ENCODE measurements at regions not wholly inside any gene's neighbourhood (a gene's known extent, or its start where the extent isn't known, plus 50 kb on each side); places are given as distances from the start of the nearest gene placed in this dataset.

- ChIA-PET CTCF (interaction anchor here (0.8 to 1.1 kb wide), 3 partner anchors 12 to 193 kb away, joined by 3 to 4 read pairs (median 3); no protein-coding TSS in a partner anchor), POLR2A (no interaction called here)
- ATAC-seq (peak; percentile 72), DNase-seq (ENCODE audit: low spot score) (no peak)
- H3K4me3 Mint-ChIP-seq: no peak overlapping the region
- TF ChIP-seq RORB (CRISPR knock-in tag; IDR thresholded peaks at IDR 0.05): no peak
- H3K9me3 Mint-ChIP-seq: peaks cover 20% of the 10 kb centered on the region
- peaks cover 2% of the 10 kb centered on the region; the same call in 1 of the 2 replicates for H3K36me3 Mint-ChIP-seq
- H3K4me1 Mint-ChIP-seq: no peaks in the 10 kb centered on the region
- no peak overlapping the region for H3K27ac Mint-ChIP-seq
- H3K27me3 Mint-ChIP-seq (ENCODE audit: low read depth): no peaks in the 10 kb centered on the region
Measured at GRCh38 chr5:130479045-130479804, 575.0 kb downstream of the CHSY3 start.

GRCh38 chr5:130476325-130476724 lies 572.1 kb downstream of the CHSY3 start:
- DNase-seq (ENCODE audit: low spot score): no peak
- POLR2A ChIA-PET: no interaction called here
- no peaks in the 10 kb centered on the region for H3K27me3 Mint-ChIP-seq (ENCODE audit: low read depth)
- no peak for TF ChIP-seq ATF2 (CRISPR knock-in tag; IDR thresholded peaks at IDR 0.05; ENCODE audit: borderline replicate concordance, low read depth)
- H3K4me3 Mint-ChIP-seq: no peak overlapping the region
- H3K4me1 Mint-ChIP-seq: no peaks in the 10 kb centered on the region
- no peak for ATAC-seq
- peaks cover 41% of the 10 kb centered on the region for H3K9me3 Mint-ChIP-seq
- no peak overlapping the region for H3K27ac Mint-ChIP-seq
- CTCF ChIA-PET: no interaction called here
- H3K36me3 Mint-ChIP-seq: peaks cover 2% of the 10 kb centered on the region; the same call in 1 of the 2 replicates

GRCh38 chr5:130462516-130462915 lies 558.3 kb downstream of the CHSY3 start:
- Mint-ChIP-seq H3K4me3 (no peak overlapping the region), H3K4me1 (no peaks in the 10 kb centered on the region), H3K27ac (no peak overlapping the region), H3K36me3 (peaks cover 12% of the 10 kb centered on the region), H3K27me3 (ENCODE audit: low read depth) (no peaks in the 10 kb centered on the region), H3K9me3 (peaks cover 32% of the 10 kb centered on the region)
- no peak for ATAC-seq
- ChIA-PET CTCF (no interaction called here), POLR2A (interaction anchor here (0.6 kb wide), 1 partner anchor 230 kb away, joined by 3 read pairs; no protein-coding TSS in a partner anchor)
- DNase-seq (ENCODE audit: low spot score): no peak
- TF ChIP-seq MAX (CRISPR knock-in tag; IDR thresholded peaks at IDR 0.05) (no peak), CREB1 (CRISPR knock-in tag; IDR thresholded peaks at IDR 0.05) (no peak), AR (CRISPR knock-in tag; IDR thresholded peaks at IDR 0.05) (no peak), IRF2 (CRISPR knock-in tag; IDR thresholded peaks at IDR 0.05; ENCODE audit: borderline replicate concordance, low read depth) (no peak), PRDM15 (CRISPR knock-in tag; IDR thresholded peaks at IDR 0.05) (no peak), ZNF138 (CRISPR knock-in tag; conservative IDR thresholded peaks at IDR 0.05) (no peak), CBFB (CRISPR knock-in tag; IDR thresholded peaks at IDR 0.05; ENCODE audit: low read depth) (no peak), ZBTB43 (CRISPR knock-in tag; IDR thresholded peaks at IDR 0.05) (no peak), JUN (CRISPR knock-in tag; IDR thresholded peaks at IDR 0.05) (no peak), ATF3 (CRISPR knock-in tag; conservative IDR thresholded peaks at IDR 0.05) (no peak), NR3C1 (CRISPR knock-in tag; conservative IDR thresholded peaks at IDR 0.05; ENCODE audit: low read depth) (no peak), E2F1 (CRISPR knock-in tag; IDR thresholded peaks at IDR 0.05) (no peak), FOXK1 (CRISPR knock-in tag; IDR thresholded peaks at IDR 0.05) (no peak), ZNF512 (CRISPR knock-in tag; IDR thresholded peaks at IDR 0.05; ENCODE audit: borderline replicate concordance) (no peak), ZNF232 (CRISPR knock-in tag; IDR thresholded peaks at IDR 0.05) (no peak)
